Esophagus muscularis mucosa (tissue), 4 donors: ENCODE measurements at regions not wholly inside any gene's neighbourhood (a gene's known extent, or its start where the extent isn't known, plus 50 kb on each side); places are given as distances from the start of the nearest gene placed in this dataset.

Source experiments
- CTCF ChIP-seq, 3 experiments: fragments of 200-600 bp in 2 of 3; fragments of 450-650 bp in 1 of 3; sonication (generic) in 2 of 3; IDR thresholded peaks; one replicate each; pipeline ENCODE4 v1.5.1; 2017 to 2019; ENCODE audit warnings: antibody characterized with exemption in 3 of 3, mild to moderate bottlenecking in 2 of 3, moderate library complexity in 1 of 3
- EP300 ChIP-seq: sonication (generic); formaldehyde crosslinking; IDR thresholded peaks from one replicate; pipeline ENCODE4 v1.6.1; 2017; ENCODE audit warnings: antibody characterized with exemption
- POLR2A ChIP-seq: fragments of 450-650 bp; IDR thresholded peaks from one replicate; pipeline ENCODE4 v1.6.1; 2017; ENCODE audit warnings: antibody characterized with exemption, moderate library complexity, mild to moderate bottlenecking, low read depth
- POLR2AphosphoS5 ChIP-seq, 2 donors: sonication (generic); formaldehyde crosslinking; IDR thresholded peaks; one replicate each; pipeline ENCODE4 v1.6.1; 2017; ENCODE audit warnings: antibody characterized with exemption in 2 of 2

GRCh38 chr16:85213926-85214675 lies 101.8 kb upstream of the CIBAR2 start:
- TF ChIP-seq CTCF (IDR thresholded peaks at IDR 0.05) (no peak), POLR2A (no peak), POLR2AphosphoS5 (IDR thresholded peaks at IDR 0.05) (no peak), EP300 (no peak)
